ENCODE measurements at regions not wholly inside any gene's neighbourhood (a gene's known extent, or its start where the extent isn't known, plus 50 kb on each side); places are given as distances from the start of the nearest gene placed in this dataset.

- no peak overlapping the region for H3K27ac ChIP-seq (ENCODE audit: low read length)
These were observed 321.0 kb upstream of the LRRC7 start for GRCh38 chr1:69246710-69247109.

GRCh38 chr1:69252696-69253095 is 315.0 kb upstream of the LRRC7 start:
- Histone ChIP-seq H3K4me3 (ENCODE audit: low read length) (no peak overlapping the region), H3K36me3 (ENCODE audit: control insufficient read depth, insufficient read depth, low read length) (no peaks in the 10 kb centered on the region), H3K9me3 (ENCODE audit: control insufficient read depth, insufficient read depth, low read length) (no peaks in the 10 kb centered on the region), H3K27ac (ENCODE audit: low read length) (no peak overlapping the region), H3K4me1 (ENCODE audit: control insufficient read depth, insufficient read depth, low read length) (no peaks in the 10 kb centered on the region), H3K27me3 (ENCODE audit: control insufficient read depth, insufficient read depth, low read length) (no peaks in the 10 kb centered on the region)
- DNase-seq (ENCODE audit: low read depth, low spot score) = no peak
- no CpG with 5 or more reads among the region's 4 CpGs for WGBS (ENCODE audit: insufficient coverage, insufficient read length)

More at GRCh38 chr1:69246710-69247109, 321.0 kb upstream of the LRRC7 start:
- no peak for DNase-seq (ENCODE audit: low read depth, low spot score)
- peaks cover 6% of the 10 kb centered on the region; the same call in 1 of the 2 replicates for H3K4me1 ChIP-seq (ENCODE audit: control insufficient read depth, insufficient read depth, low read length)
- H3K27me3 ChIP-seq (ENCODE audit: control insufficient read depth, insufficient read depth, low read length) = no peaks in the 10 kb centered on the region
- H3K9me3 ChIP-seq (ENCODE audit: control insufficient read depth, insufficient read depth, low read length) = no peaks in the 10 kb centered on the region
- no CpG with 5 or more reads among the region's 2 CpGs for WGBS (ENCODE audit: insufficient coverage, insufficient read length)
- no peaks in the 10 kb centered on the region for H3K36me3 ChIP-seq (ENCODE audit: control insufficient read depth, insufficient read depth, low read length)
- no peak overlapping the region for H3K4me3 ChIP-seq (ENCODE audit: low read length)

GRCh38 chr1:69256036-69256435 is 311.7 kb upstream of the LRRC7 start:
- H3K36me3 ChIP-seq (ENCODE audit: control insufficient read depth, insufficient read depth, low read length) = no peaks in the 10 kb centered on the region
- H3K4me1 ChIP-seq (ENCODE audit: control insufficient read depth, insufficient read depth, low read length) = no peaks in the 10 kb centered on the region
- no peaks in the 10 kb centered on the region for H3K27me3 ChIP-seq (ENCODE audit: control insufficient read depth, insufficient read depth, low read length)
- H3K9me3 ChIP-seq (ENCODE audit: control insufficient read depth, insufficient read depth, low read length) = no peaks in the 10 kb centered on the region
- DNase-seq (ENCODE audit: low read depth, low spot score) = no peak
- WGBS (ENCODE audit: insufficient coverage, insufficient read length) = no CpG with 5 or more reads among the region's 1 CpG
- no peak overlapping the region for H3K27ac ChIP-seq (ENCODE audit: low read length)
- no peak overlapping the region for H3K4me3 ChIP-seq (ENCODE audit: low read length)

- H3K27me3 ChIP-seq (ENCODE audit: control insufficient read depth, insufficient read depth, low read length) = no peaks in the 10 kb centered on the region
- no peak overlapping the region for H3K27ac ChIP-seq (ENCODE audit: low read length)
- no peaks in the 10 kb centered on the region for H3K36me3 ChIP-seq (ENCODE audit: control insufficient read depth, insufficient read depth, low read length)
- WGBS (ENCODE audit: insufficient coverage, insufficient read length) = no CpG with 5 or more reads among the region's 1 CpG
- DNase-seq (ENCODE audit: low read depth, low spot score) = no peak
- no peak overlapping the region for H3K4me3 ChIP-seq (ENCODE audit: low read length)
- H3K9me3 ChIP-seq (ENCODE audit: control insufficient read depth, insufficient read depth, low read length) = no peaks in the 10 kb centered on the region
- H3K4me1 ChIP-seq (ENCODE audit: control insufficient read depth, insufficient read depth, low read length) = no peaks in the 10 kb centered on the region
These were observed 308.9 kb upstream of the LRRC7 start for GRCh38 chr1:69258842-69259241.

- no CpG with 5 or more reads among the region's 3 CpGs for WGBS (ENCODE audit: insufficient coverage, insufficient read length)
- Histone ChIP-seq H3K9me3 (ENCODE audit: control insufficient read depth, insufficient read depth, low read length) (no peaks in the 10 kb centered on the region), H3K36me3 (ENCODE audit: control insufficient read depth, insufficient read depth, low read length) (no peaks in the 10 kb centered on the region), H3K4me3 (ENCODE audit: low read length) (no peak overlapping the region), H3K27me3 (ENCODE audit: control insufficient read depth, insufficient read depth, low read length) (no peaks in the 10 kb centered on the region), H3K27ac (ENCODE audit: low read length) (no peak overlapping the region), H3K4me1 (ENCODE audit: control insufficient read depth, insufficient read depth, low read length) (no peaks in the 10 kb centered on the region)
- DNase-seq (ENCODE audit: low read depth, low spot score) = no peak
These were observed 303.8 kb upstream of the LRRC7 start for GRCh38 chr1:69263921-69264391.

- H3K27ac ChIP-seq (ENCODE audit: low read length) = no peak overlapping the region
- H3K36me3 ChIP-seq (ENCODE audit: control insufficient read depth, insufficient read depth, low read length) = no peaks in the 10 kb centered on the region
- H3K4me3 ChIP-seq (ENCODE audit: low read length) = no peak overlapping the region
- no peak for DNase-seq (ENCODE audit: low read depth, low spot score)
- WGBS (ENCODE audit: insufficient coverage, insufficient read length) = no CpG with 5 or more reads among the region's 2 CpGs
- no peaks in the 10 kb centered on the region for H3K27me3 ChIP-seq (ENCODE audit: control insufficient read depth, insufficient read depth, low read length)
- H3K9me3 ChIP-seq (ENCODE audit: control insufficient read depth, insufficient read depth, low read length) = no peaks in the 10 kb centered on the region; the same call in 1 of the 2 replicates
- H3K4me1 ChIP-seq (ENCODE audit: control insufficient read depth, insufficient read depth, low read length) = no peaks in the 10 kb centered on the region
These were observed 298.2 kb upstream of the LRRC7 start for GRCh38 chr1:69269491-69269890.

- Histone ChIP-seq H3K9me3 (ENCODE audit: control insufficient read depth, insufficient read depth, low read length) (no peaks in the 10 kb centered on the region; the same call in 1 of the 2 replicates), H3K27ac (ENCODE audit: low read length) (no peak overlapping the region), H3K36me3 (ENCODE audit: control insufficient read depth, insufficient read depth, low read length) (no peaks in the 10 kb centered on the region), H3K4me1 (ENCODE audit: control insufficient read depth, insufficient read depth, low read length) (no peaks in the 10 kb centered on the region), H3K4me3 (ENCODE audit: low read length) (no peak overlapping the region), H3K27me3 (ENCODE audit: control insufficient read depth, insufficient read depth, low read length) (no peaks in the 10 kb centered on the region)
- DNase-seq (ENCODE audit: low read depth, low spot score) = no peak
- WGBS (ENCODE audit: insufficient coverage, insufficient read length) = no CpG with 5 or more reads among the region's 5 CpGs
These were observed 296.1 kb upstream of the LRRC7 start for GRCh38 chr1:69271587-69272125.

GRCh38 chr1:69272684-69273083 is 295.0 kb upstream of the LRRC7 start:
- Histone ChIP-seq H3K27me3 (ENCODE audit: control insufficient read depth, insufficient read depth, low read length) (no peaks in the 10 kb centered on the region), H3K4me1 (ENCODE audit: control insufficient read depth, insufficient read depth, low read length) (no peaks in the 10 kb centered on the region), H3K4me3 (ENCODE audit: low read length) (no peak overlapping the region), H3K27ac (ENCODE audit: low read length) (no peak overlapping the region), H3K36me3 (ENCODE audit: control insufficient read depth, insufficient read depth, low read length) (no peaks in the 10 kb centered on the region), H3K9me3 (ENCODE audit: control insufficient read depth, insufficient read depth, low read length) (no peaks in the 10 kb centered on the region; the same call in 1 of the 2 replicates)
- no peak for DNase-seq (ENCODE audit: low read depth, low spot score)
- WGBS (ENCODE audit: insufficient coverage, insufficient read length) = no CpG with 5 or more reads among the region's 4 CpGs

GRCh38 chr1:69278923-69279322 is 288.8 kb upstream of the LRRC7 start:
- Histone ChIP-seq H3K9me3 (ENCODE audit: control insufficient read depth, insufficient read depth, low read length) (no peaks in the 10 kb centered on the region), H3K4me1 (ENCODE audit: control insufficient read depth, insufficient read depth, low read length) (no peaks in the 10 kb centered on the region), H3K27me3 (ENCODE audit: control insufficient read depth, insufficient read depth, low read length) (no peaks in the 10 kb centered on the region), H3K4me3 (ENCODE audit: low read length) (no peak overlapping the region), H3K27ac (ENCODE audit: low read length) (no peak overlapping the region), H3K36me3 (ENCODE audit: control insufficient read depth, insufficient read depth, low read length) (no peaks in the 10 kb centered on the region)
- no CpG with 5 or more reads among the region's 2 CpGs for WGBS (ENCODE audit: insufficient coverage, insufficient read length)
- DNase-seq (ENCODE audit: low read depth, low spot score) = no peak

GRCh38 chr1:69283516-69283915 is 284.2 kb upstream of the LRRC7 start:
- no peaks in the 10 kb centered on the region for H3K4me1 ChIP-seq (ENCODE audit: control insufficient read depth, insufficient read depth, low read length)
- no CpG with 5 or more reads among the region's 1 CpG for WGBS (ENCODE audit: insufficient coverage, insufficient read length)
- H3K9me3 ChIP-seq (ENCODE audit: control insufficient read depth, insufficient read depth, low read length) = no peaks in the 10 kb centered on the region
- H3K36me3 ChIP-seq (ENCODE audit: control insufficient read depth, insufficient read depth, low read length) = no peaks in the 10 kb centered on the region
- DNase-seq (ENCODE audit: low read depth, low spot score) = no peak
- H3K27me3 ChIP-seq (ENCODE audit: control insufficient read depth, insufficient read depth, low read length) = no peaks in the 10 kb centered on the region
- H3K4me3 ChIP-seq (ENCODE audit: low read length) = no peak overlapping the region
- no peak overlapping the region for H3K27ac ChIP-seq (ENCODE audit: low read length)

GRCh38 chr1:69284508-69284907 is 283.2 kb upstream of the LRRC7 start:
- H3K27ac ChIP-seq (ENCODE audit: low read length) = no peak overlapping the region
- no peak for DNase-seq (ENCODE audit: low read depth, low spot score)
- H3K4me1 ChIP-seq (ENCODE audit: control insufficient read depth, insufficient read depth, low read length) = no peaks in the 10 kb centered on the region
- WGBS (ENCODE audit: insufficient coverage, insufficient read length) = no CpG with 5 or more reads among the region's 1 CpG
- H3K36me3 ChIP-seq (ENCODE audit: control insufficient read depth, insufficient read depth, low read length) = no peaks in the 10 kb centered on the region
- no peaks in the 10 kb centered on the region for H3K9me3 ChIP-seq (ENCODE audit: control insufficient read depth, insufficient read depth, low read length)
- no peak overlapping the region for H3K4me3 ChIP-seq (ENCODE audit: low read length)
- H3K27me3 ChIP-seq (ENCODE audit: control insufficient read depth, insufficient read depth, low read length) = no peaks in the 10 kb centered on the region

Measured in iPS DF 6.9 (cell line).